ENCODE measurements at regions not wholly inside any gene's neighbourhood (a gene's known extent, or its start where the extent isn't known, plus 50 kb on each side); places are given as distances from the start of the nearest gene placed in this dataset.

DNA sequence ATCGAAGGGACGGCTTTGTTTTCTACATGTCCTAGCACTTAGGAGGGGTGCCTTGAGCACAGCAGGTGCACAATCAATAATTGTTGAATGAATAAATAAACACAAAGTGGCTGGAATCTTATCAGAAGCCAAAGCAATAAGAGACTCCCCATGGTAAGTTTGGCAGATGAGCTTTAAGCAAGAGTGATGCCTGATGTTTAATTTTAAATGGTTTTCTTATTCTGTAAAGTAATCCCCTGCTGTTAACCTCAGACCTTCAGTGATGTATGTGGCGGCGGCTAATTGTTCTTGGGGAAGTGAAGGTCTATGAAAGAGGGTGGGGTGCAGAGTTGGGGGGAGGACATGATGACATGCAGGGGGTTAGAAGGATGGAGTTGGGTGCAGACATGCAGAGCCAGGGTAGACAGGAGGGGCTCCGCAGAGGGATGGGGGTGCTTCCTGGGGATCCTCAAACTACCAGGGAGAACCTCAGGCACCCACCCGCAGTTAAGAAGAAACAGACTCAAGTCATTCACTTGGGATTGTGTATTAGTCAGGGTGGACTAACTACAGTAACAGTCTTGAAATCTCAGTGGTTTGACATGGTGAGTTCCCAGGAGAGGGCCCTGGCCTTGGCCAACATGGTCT is 65.7 kb upstream of the SHB start:
- H3K27ac ChIP-seq (ENCODE audit: insufficient read length, low read depth, low read length), result no peak overlapping the region
- TF ChIP-seq, protein P1, sequence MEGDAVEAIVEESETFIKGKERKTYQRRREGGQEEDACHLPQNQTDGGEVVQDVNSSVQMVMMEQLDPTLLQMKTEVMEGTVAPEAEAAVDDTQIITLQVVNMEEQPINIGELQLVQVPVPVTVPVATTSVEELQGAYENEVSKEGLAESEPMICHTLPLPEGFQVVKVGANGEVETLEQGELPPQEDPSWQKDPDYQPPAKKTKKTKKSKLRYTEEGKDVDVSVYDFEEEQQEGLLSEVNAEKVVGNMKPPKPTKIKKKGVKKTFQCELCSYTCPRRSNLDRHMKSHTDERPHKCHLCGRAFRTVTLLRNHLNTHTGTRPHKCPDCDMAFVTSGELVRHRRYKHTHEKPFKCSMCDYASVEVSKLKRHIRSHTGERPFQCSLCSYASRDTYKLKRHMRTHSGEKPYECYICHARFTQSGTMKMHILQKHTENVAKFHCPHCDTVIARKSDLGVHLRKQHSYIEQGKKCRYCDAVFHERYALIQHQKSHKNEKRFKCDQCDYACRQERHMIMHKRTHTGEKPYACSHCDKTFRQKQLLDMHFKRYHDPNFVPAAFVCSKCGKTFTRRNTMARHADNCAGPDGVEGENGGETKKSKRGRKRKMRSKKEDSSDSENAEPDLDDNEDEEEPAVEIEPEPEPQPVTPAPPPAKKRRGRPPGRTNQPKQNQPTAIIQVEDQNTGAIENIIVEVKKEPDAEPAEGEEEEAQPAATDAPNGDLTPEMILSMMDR (conservative IDR thresholded peaks at IDR 0.05), result no peak
- no CpG with 5 or more reads among the region's 6 CpGs for WGBS (ENCODE audit: extremely low coverage, insufficient read length, low lambda C conversion rate)

More for the DNA sequence above, 65.7 kb upstream of the SHB start:
- Histone ChIP-seq H4K8ac (replicated peaks; ENCODE audit: insufficient read length, low read depth, low read length) (no peak overlapping the region), H4K91ac (ENCODE audit: insufficient read length, low read depth, low read length) (no peak overlapping the region), H3K27me3 (ENCODE audit: insufficient read depth, low read length) (no peaks in the 10 kb centered on the region; the same call in none of the 2 replicates), H3K56ac (ENCODE audit: insufficient read length, low read depth, low read length) (no peak overlapping the region), H2BK12ac (ENCODE audit: insufficient read length, low read depth, low read length) (no peak overlapping the region), H3K4me2 (ENCODE audit: insufficient read depth, insufficient read length, low read length) (no peak overlapping the region), H3K23ac (ENCODE audit: insufficient read length, low read depth, low read length) (no peak overlapping the region), H2AK5ac (ENCODE audit: insufficient read length, low read length) (no peak overlapping the region), H3K4me1 (ENCODE audit: insufficient read depth, low read length) (no peaks in the 10 kb centered on the region), H3K79me1 (ENCODE audit: insufficient read depth, low read depth, low read length, poor library complexity, severe bottlenecking) (no peaks in the 10 kb centered on the region), H3K23me2 (ENCODE audit: insufficient read length, low read depth, low read length, poor library complexity, severe bottlenecking) (peaks cover 3% of the 10 kb centered on the region), H3K4ac (ENCODE audit: low read depth, low read length) (no peak overlapping the region), H3K18ac (ENCODE audit: insufficient read length, low read depth, low read length) (no peak overlapping the region), H2AFZ (ENCODE audit: low read length) (no peak overlapping the region), H2BK5ac (ENCODE audit: insufficient read length, low read length) (no peak overlapping the region), H3K9ac (ENCODE audit: extremely low read depth, insufficient read length, low read length) (no peak overlapping the region), H2BK120ac (ENCODE audit: low read depth, low read length, poor library complexity, severe bottlenecking) (no peak overlapping the region), H3K14ac (ENCODE audit: insufficient read depth, low read length) (no peak overlapping the region), H2BK20ac (ENCODE audit: low read depth, low read length, poor library complexity, severe bottlenecking) (no peak overlapping the region), H4K5ac (ENCODE audit: insufficient read length, low read depth, low read length) (no peak overlapping the region), H4K20me1 (ENCODE audit: control insufficient read depth, insufficient read depth, insufficient read length) (no peaks in the 10 kb centered on the region), H2BK15ac (ENCODE audit: low read depth, low read length) (no peak overlapping the region), H3T11ph (ENCODE audit: low read length) (no peak overlapping the region), H3K79me2 (ENCODE audit: insufficient read depth, low read length) (no peaks in the 10 kb centered on the region), H3K9me3 (ENCODE audit: control insufficient read depth, low read depth, low read length) (no peaks in the 10 kb centered on the region)
- H3K27me3 Mint-ChIP-seq (ENCODE audit: low read depth), result peaks cover 60% of the 10 kb centered on the region
- peaks cover 9 to 12% of the 10 kb centered on the region in 2 experiments for H3K4me1 Mint-ChIP-seq
- H3K4me3 Mint-ChIP-seq, result no peak overlapping the region
- no peaks in the 10 kb centered on the region for H3K9me3 Mint-ChIP-seq
- no peak overlapping the region for H3K27ac Mint-ChIP-seq
- no peaks in the 10 kb centered on the region for H3K36me3 Mint-ChIP-seq (ENCODE audit: insufficient read depth in 1 of 3, low read depth in 3 of 3)
- DNase-seq, result no peak

Measured in H9 (cell line).